HepG2 (cell line): ENCODE measurements at regions not wholly inside any gene's neighbourhood (a gene's known extent, or its start where the extent isn't known, plus 50 kb on each side); places are given as distances from the start of the nearest gene placed in this dataset.
A peak's percentile ranks its signal among the peaks of the same experiment; 100 is the strongest.

ENCODE experiments used
- ATF7-NPFF ChIP-seq: sonication (generic); formaldehyde crosslinking; IDR thresholded peaks from 2 replicates; pipeline ENCODE4 v1.8.1; 2023; ENCODE audit warnings: mild to moderate bottlenecking, low read depth, missing genetic modification reagents, moderate library complexity
- KDM5A ChIP-seq: fragments of 200-600 bp; sonication (generic); IDR thresholded peaks from 2 replicates; pipeline ENCODE4 v1.7.0; 2018; ENCODE audit warnings: antibody characterized with exemption, mild to moderate bottlenecking, low read length, borderline replicate concordance
- MLXIP ChIP-seq: sonication (generic); formaldehyde crosslinking; IDR thresholded peaks from 2 replicates; pipeline ENCODE4 v1.9.0; 2021; ENCODE audit warnings: missing genetic modification reagents, borderline replicate concordance
- RBM22 ChIP-seq: fragments of 200-400 bp; formaldehyde crosslinking; optimal IDR thresholded peaks from 2 replicates; pipeline ENCODE3; 2017; ENCODE audit warnings: mild to moderate bottlenecking, low read length, moderate library complexity
- REL ChIP-seq: sonication (generic); formaldehyde crosslinking; conservative IDR thresholded peaks from 2 replicates; pipeline ENCODE4 v1.8.0; 2022; ENCODE audit warnings: mild to moderate bottlenecking, missing genetic modification reagents, moderate library complexity
- SMC3 ChIP-seq: IDR thresholded peaks from 2 replicates; pipeline ENCODE4 v1.6.1; 2011; ENCODE audit warnings: low read length, improper control_type of control experiment
- TAF15 ChIP-seq: fragments of 200-400 bp; formaldehyde crosslinking; IDR thresholded peaks from one replicate; pipeline ENCODE4 v1.6.1; 2018; ENCODE audit warnings: mild to moderate bottlenecking, low read depth, low read length; ENCODE audit not compliant: poor library complexity, severe bottlenecking
- ZNF160 ChIP-seq: sonication (generic); formaldehyde crosslinking; IDR thresholded peaks from 2 replicates; pipeline ENCODE4 v1.8.0; 2022; ENCODE audit warnings: mild to moderate bottlenecking, inconsistent platforms, missing genetic modification reagents
- ZNF24 ChIP-seq: fragments of 450-650 bp; IDR thresholded peaks from 2 replicates; pipeline ENCODE4 v1.6.1; 2017; ENCODE audit warnings: antibody characterized with exemption, mild to moderate bottlenecking
- ZNF546 ChIP-seq: sonication (generic); formaldehyde crosslinking; conservative IDR thresholded peaks from 2 replicates; pipeline ENCODE4 v1.8.1; 2023; ENCODE audit warnings: mild to moderate bottlenecking, missing genetic modification reagents
- ZNF567 ChIP-seq: sonication (generic); formaldehyde crosslinking; IDR thresholded peaks from 2 replicates; pipeline ENCODE4 v1.8.1; 2023; ENCODE audit warnings: mild to moderate bottlenecking, missing genetic modification reagents, borderline replicate concordance
- TF ChIP-seq, protein P1 (sequence below): sonication (generic); formaldehyde crosslinking; IDR thresholded peaks from 2 replicates; pipeline ENCODE4 v1.5.0; 2020; ENCODE audit warnings: mild to moderate bottlenecking, missing genetic modification reagents, moderate library complexity
- TF ChIP-seq, protein P2 (sequence below): fragments of 450-650 bp; IDR thresholded peaks from 2 replicates; pipeline ENCODE4 v1.6.1; 2017; ENCODE audit warnings: mild to moderate bottlenecking
- TF ChIP-seq, protein P3 (sequence below): sonication (generic); formaldehyde crosslinking; IDR thresholded peaks from 2 replicates; pipeline ENCODE4 v1.5.0; 2020; ENCODE audit warnings: mild to moderate bottlenecking, missing genetic modification reagents
- TF ChIP-seq, protein P4 (sequence below): sonication (generic); formaldehyde crosslinking; IDR thresholded peaks from 2 replicates; pipeline ENCODE4 v1.4.0; 2020; ENCODE audit warnings: mild to moderate bottlenecking, missing genetic modification reagents, borderline replicate concordance

DNA sequence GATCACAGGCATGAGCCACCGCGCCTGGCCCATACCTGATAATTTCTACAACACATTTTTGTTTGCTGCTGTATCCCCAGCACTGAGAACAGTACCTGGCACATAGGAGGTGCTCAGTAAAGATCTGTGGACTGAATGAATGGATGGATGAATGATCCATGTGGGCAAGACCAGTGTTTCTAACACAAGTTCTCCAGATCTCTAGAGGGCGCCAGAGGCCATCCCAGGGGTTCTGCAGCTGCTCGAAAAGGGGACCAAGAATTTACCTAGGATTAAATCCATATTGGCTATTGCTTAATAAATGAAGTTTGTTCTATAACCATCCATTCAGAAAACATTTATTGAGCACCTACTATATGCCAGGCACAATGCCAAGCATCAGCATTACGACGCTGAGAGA, 167.7 kb downstream of the ACTL8 start (continued):
- TF ChIP-seq MLXIP (CRISPR knock-in tag) (no peak), ZNF546 (no peak), ZNF160 (CRISPR knock-in tag) (no peak), TAF15 (no peak), REL (CRISPR knock-in tag) (no peak), ATF7-NPFF (CRISPR knock-in tag) (no peak), RBM22 (no peak), KDM5A (no peak), ZNF24 (peak; percentile 41; the same call in 1 of the 2 replicates), ZNF567 (CRISPR knock-in tag) (no peak), SMC3 (peak; percentile 56; the same call in 1 of the 2 replicates)
- TF ChIP-seq, protein P1, sequence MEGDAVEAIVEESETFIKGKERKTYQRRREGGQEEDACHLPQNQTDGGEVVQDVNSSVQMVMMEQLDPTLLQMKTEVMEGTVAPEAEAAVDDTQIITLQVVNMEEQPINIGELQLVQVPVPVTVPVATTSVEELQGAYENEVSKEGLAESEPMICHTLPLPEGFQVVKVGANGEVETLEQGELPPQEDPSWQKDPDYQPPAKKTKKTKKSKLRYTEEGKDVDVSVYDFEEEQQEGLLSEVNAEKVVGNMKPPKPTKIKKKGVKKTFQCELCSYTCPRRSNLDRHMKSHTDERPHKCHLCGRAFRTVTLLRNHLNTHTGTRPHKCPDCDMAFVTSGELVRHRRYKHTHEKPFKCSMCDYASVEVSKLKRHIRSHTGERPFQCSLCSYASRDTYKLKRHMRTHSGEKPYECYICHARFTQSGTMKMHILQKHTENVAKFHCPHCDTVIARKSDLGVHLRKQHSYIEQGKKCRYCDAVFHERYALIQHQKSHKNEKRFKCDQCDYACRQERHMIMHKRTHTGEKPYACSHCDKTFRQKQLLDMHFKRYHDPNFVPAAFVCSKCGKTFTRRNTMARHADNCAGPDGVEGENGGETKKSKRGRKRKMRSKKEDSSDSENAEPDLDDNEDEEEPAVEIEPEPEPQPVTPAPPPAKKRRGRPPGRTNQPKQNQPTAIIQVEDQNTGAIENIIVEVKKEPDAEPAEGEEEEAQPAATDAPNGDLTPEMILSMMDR, result peak; percentile 68
- TF ChIP-seq, protein P2, sequence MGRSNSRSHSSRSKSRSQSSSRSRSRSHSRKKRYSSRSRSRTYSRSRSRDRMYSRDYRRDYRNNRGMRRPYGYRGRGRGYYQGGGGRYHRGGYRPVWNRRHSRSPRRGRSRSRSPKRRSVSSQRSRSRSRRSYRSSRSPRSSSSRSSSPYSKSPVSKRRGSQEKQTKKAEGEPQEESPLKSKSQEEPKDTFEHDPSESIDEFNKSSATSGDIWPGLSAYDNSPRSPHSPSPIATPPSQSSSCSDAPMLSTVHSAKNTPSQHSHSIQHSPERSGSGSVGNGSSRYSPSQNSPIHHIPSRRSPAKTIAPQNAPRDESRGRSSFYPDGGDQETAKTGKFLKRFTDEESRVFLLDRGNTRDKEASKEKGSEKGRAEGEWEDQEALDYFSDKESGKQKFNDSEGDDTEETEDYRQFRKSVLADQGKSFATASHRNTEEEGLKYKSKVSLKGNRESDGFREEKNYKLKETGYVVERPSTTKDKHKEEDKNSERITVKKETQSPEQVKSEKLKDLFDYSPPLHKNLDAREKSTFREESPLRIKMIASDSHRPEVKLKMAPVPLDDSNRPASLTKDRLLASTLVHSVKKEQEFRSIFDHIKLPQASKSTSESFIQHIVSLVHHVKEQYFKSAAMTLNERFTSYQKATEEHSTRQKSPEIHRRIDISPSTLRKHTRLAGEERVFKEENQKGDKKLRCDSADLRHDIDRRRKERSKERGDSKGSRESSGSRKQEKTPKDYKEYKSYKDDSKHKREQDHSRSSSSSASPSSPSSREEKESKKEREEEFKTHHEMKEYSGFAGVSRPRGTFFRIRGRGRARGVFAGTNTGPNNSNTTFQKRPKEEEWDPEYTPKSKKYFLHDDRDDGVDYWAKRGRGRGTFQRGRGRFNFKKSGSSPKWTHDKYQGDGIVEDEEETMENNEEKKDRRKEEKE, result no peak
- TF ChIP-seq, protein P3, sequence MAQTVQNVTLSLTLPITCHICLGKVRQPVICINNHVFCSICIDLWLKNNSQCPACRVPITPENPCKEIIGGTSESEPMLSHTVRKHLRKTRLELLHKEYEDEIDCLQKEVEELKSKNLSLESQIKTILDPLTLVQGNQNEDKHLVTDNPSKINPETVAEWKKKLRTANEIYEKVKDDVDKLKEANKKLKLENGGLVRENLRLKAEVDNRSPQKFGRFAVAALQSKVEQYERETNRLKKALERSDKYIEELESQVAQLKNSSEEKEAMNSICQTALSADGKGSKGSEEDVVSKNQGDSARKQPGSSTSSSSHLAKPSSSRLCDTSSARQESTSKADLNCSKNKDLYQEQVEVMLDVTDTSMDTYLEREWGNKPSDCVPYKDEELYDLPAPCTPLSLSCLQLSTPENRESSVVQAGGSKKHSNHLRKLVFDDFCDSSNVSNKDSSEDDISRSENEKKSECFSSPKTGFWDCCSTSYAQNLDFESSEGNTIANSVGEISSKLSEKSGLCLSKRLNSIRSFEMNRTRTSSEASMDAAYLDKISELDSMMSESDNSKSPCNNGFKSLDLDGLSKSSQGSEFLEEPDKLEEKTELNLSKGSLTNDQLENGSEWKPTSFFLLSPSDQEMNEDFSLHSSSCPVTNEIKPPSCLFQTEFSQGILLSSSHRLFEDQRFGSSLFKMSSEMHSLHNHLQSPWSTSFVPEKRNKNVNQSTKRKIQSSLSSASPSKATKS (CRISPR knock-in tag), result no peak
- TF ChIP-seq, protein P4, sequence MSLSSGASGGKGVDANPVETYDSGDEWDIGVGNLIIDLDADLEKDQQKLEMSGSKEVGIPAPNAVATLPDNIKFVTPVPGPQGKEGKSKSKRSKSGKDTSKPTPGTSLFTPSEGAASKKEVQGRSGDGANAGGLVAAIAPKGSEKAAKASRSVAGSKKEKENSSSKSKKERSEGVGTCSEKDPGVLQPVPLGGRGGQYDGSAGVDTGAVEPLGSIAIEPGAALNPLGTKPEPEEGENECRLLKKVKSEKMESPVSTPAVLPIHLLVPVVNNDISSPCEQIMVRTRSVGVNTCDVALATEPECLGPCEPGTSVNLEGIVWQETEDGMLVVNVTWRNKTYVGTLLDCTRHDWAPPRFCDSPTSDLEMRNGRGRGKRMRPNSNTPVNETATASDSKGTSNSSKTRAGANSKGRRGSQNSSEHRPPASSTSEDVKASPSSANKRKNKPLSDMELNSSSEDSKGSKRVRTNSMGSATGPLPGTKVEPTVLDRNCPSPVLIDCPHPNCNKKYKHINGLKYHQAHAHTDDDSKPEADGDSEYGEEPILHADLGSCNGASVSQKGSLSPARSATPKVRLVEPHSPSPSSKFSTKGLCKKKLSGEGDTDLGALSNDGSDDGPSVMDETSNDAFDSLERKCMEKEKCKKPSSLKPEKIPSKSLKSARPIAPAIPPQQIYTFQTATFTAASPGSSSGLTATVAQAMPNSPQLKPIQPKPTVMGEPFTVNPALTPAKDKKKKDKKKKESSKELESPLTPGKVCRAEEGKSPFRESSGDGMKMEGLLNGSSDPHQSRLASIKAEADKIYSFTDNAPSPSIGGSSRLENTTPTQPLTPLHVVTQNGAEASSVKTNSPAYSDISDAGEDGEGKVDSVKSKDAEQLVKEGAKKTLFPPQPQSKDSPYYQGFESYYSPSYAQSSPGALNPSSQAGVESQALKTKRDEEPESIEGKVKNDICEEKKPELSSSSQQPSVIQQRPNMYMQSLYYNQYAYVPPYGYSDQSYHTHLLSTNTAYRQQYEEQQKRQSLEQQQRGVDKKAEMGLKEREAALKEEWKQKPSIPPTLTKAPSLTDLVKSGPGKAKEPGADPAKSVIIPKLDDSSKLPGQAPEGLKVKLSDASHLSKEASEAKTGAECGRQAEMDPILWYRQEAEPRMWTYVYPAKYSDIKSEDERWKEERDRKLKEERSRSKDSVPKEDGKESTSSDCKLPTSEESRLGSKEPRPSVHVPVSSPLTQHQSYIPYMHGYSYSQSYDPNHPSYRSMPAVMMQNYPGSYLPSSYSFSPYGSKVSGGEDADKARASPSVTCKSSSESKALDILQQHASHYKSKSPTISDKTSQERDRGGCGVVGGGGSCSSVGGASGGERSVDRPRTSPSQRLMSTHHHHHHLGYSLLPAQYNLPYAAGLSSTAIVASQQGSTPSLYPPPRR, result no peak
